Heart left ventricle (tissue), 16 donors: ENCODE measurements at regions not wholly inside any gene's neighbourhood (a gene's known extent, or its start where the extent isn't known, plus 50 kb on each side); places are given as distances from the start of the nearest gene placed in this dataset.

ENCODE experiments used
- ATAC-seq, 4 donors: fragments of 200-7000 bp; cut with Tn5 transposase; one replicate each; pipeline ENCODE4 v1.9.1; 2020 to 2022; ENCODE audit warnings: moderate library complexity in 4 of 4, mild to moderate bottlenecking in 3 of 4, moderate number of reproducible peaks in 1 of 4
- DNase-seq, 5 donors: peaks; one replicate each; pipeline ENCODE4 v3.0.0-alpha.2; 2020
- H3K27ac ChIP-seq, 12 donors: fragments of 200-600 bp; sonication (generic) in 4 of 12; one replicate each; pipeline versions ENCODE4 v1.5.0 to v1.8.0; 2016 to 2022; ENCODE audit warnings: mild to moderate bottlenecking in 2 of 12
- H3K27me3 ChIP-seq, 9 donors: fragments of 200-600 bp; sonication (generic) in 2 of 9; one replicate each; pipeline versions ENCODE4 v1.5.1 to v1.8.0; 2016 to 2022; ENCODE audit warnings: mild to moderate bottlenecking in 3 of 9
- H3K36me3 ChIP-seq, 9 donors: fragments of 200-600 bp; sonication (generic) in 2 of 9; one replicate each; pipeline versions ENCODE4 v1.5.0 to v1.8.0; 2018 to 2022; ENCODE audit warnings: mild to moderate bottlenecking in 2 of 9
- H3K4me1 ChIP-seq, 12 donors: fragments of 200-600 bp; sonication (generic) in 4 of 12; one replicate each; pipeline versions ENCODE4 v1.5.0 to v1.8.0; 2016 to 2022; ENCODE audit warnings: mild to moderate bottlenecking in 3 of 12
- H3K4me3 ChIP-seq, 12 donors: fragments of 200-600 bp; sonication (generic) in 4 of 12; one replicate each; pipeline versions ENCODE4 v1.5.0 to v1.8.0; 2017 to 2022; ENCODE audit warnings: mild to moderate bottlenecking in 9 of 12, moderate library complexity in 4 of 12
- H3K9me3 ChIP-seq, 12 donors: fragments of 200-600 bp; sonication (generic) in 4 of 12; one replicate each; pipeline versions ENCODE4 v1.5.0 to v1.8.0; 2016 to 2022; ENCODE audit warnings: mild to moderate bottlenecking in 1 of 12
- POLR2A ChIP-seq, 2 donors: fragments of 450-650 bp; IDR thresholded peaks; one replicate each; pipeline ENCODE4 v1.6.1; 2017; ENCODE audit warnings: antibody characterized with exemption in 2 of 2, mild to moderate bottlenecking in 2 of 2, moderate library complexity in 2 of 2
- WGBS, 4 donors: extraction: QIAGEN DNeasy Blood & Tissue Kit in 2 of 4; methylation state at CpG; one replicate each; pipeline versions ENCODE4 v1.1.5 to v1.1.7; 2013 to 2018; 5-methylcytosine and 5-hydroxymethylcytosine counted together
- intact Hi-C, 10 donors: fragments of 100-400 bp; cut with DNase I; formaldehyde crosslinking; loops; one replicate each; pipeline versions ENCODE4 v1.11.1 to v1.14.2; 2022
- TF ChIP-seq, protein P1 (sequence below), 12 donors: fragments of 200-600 bp; sonication (generic) in 4 of 12; IDR thresholded peaks; one replicate each; pipeline versions ENCODE4 v1.5.0 to v1.8.0; 2018 to 2022; ENCODE audit warnings: antibody characterized with exemption in 12 of 12, mild to moderate bottlenecking in 5 of 12
- donor health status: ischemic (EF 13 %, LVEDD 7.1; RV severe dilation, severe dysfunction).
- donor health status: healthy with polysubstance abuse.
- donor health status: DM: no; HTN: yes; CAD: no.
- donor health status: DM: no; HTN: no; CAD: no.
- donor health status: ischemic (EF 25% LVEDD 6.9; RV normal size, moderate dysfunction).
- donor health status: ischemic (EF 25% LVEDD 5.7; RV mildly dilated, moderate dysfunction).
- donor health status: healthy.
- donor health status: DM: yes; HTN: yes; CAD: no.
- donor health status: ischemic (EF 35%, LVEDD 5.7; RV mildly dilated, moderate dysfunction).
- donor health status: nonischemic (EF 11% LVEDD 7.7; RV severe dilation, severe dysfunction).
- donor health status: DM: yes; HTN: yes; CAD: no.
- donor health status: PGD.
- donor health status: ischemic (EF 29% LVEDD 5.4; RV normal size, mild dysfunction).
- donor health status: nonischemic (EF 23%, LVEDD 6.1; RV moderate dilation, normal function).

DNA sequence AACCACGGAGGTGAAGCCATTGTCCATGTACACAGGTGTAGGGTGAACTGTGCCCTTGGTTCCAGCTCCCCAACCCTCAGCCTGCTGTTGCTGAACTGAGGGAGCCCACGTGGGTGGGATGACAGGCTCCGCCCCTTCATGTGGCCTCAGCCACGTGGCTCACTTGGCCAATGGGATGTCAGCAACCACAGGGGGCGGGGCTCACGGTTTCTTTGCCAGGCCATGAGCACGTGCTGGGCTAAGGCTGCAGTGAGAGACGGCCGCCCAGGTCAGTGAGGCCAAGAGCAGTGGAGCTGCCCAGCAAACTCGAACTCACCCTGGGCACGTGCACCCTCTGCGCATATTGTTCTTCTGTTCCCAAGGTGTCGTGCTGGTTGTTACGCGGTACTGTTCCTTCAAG is 282.6 kb downstream of the IRF8 start:
- no peak for TF ChIP-seq POLR2A (IDR thresholded peaks at IDR 0.05)
- TF ChIP-seq, protein P1, sequence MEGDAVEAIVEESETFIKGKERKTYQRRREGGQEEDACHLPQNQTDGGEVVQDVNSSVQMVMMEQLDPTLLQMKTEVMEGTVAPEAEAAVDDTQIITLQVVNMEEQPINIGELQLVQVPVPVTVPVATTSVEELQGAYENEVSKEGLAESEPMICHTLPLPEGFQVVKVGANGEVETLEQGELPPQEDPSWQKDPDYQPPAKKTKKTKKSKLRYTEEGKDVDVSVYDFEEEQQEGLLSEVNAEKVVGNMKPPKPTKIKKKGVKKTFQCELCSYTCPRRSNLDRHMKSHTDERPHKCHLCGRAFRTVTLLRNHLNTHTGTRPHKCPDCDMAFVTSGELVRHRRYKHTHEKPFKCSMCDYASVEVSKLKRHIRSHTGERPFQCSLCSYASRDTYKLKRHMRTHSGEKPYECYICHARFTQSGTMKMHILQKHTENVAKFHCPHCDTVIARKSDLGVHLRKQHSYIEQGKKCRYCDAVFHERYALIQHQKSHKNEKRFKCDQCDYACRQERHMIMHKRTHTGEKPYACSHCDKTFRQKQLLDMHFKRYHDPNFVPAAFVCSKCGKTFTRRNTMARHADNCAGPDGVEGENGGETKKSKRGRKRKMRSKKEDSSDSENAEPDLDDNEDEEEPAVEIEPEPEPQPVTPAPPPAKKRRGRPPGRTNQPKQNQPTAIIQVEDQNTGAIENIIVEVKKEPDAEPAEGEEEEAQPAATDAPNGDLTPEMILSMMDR (IDR thresholded peaks at IDR 0.05) = no peak
- no peak for ATAC-seq
- 85 to 94% (median 88%) methylated on average over 11 to 15 of the region's 15 CpGs for WGBS, 4 donors

DNA sequence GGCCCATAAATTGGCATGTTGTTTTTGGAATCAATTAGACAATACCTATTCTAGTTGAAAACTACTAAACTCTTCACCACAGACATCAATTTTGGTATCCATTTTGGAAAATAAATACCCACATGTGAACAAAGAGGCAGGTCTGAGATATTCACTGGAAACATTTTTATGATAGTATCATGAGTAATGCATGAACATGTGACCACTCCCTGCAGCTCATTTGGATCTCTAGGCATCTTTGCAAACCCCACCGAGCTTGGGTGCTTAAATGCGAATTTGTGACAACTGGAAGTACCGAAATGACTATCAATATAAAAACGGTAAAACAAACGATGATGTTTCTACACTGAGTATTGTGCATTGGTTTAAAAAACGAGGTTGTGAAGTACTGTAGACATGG is 285.2 kb downstream of the IRF8 start:
- ATAC-seq (no peak), DNase-seq (no peak)
- H3K27ac ChIP-seq = no peak overlapping the region
- no peaks in the 10 kb centered on the region for H3K36me3 ChIP-seq
- no peak for TF ChIP-seq POLR2A (IDR thresholded peaks at IDR 0.05)
- TF ChIP-seq, protein P1 (IDR thresholded peaks at IDR 0.05) = no peak
- no peak overlapping the region for H3K4me3 ChIP-seq
- H3K27me3 ChIP-seq = peaks cover 0 to 17% (median 3%) of the 10 kb centered on the region in 9 donors
- intact Hi-C loops = no loop called here
- H3K9me3 ChIP-seq = no peaks in the 10 kb centered on the region
- H3K4me1 ChIP-seq = no peaks in the 10 kb centered on the region
- WGBS, 4 donors = 81 to 88% (median 85%) methylated on average over 6 of the region's 6 CpGs

More for the DNA sequence above, 282.6 kb downstream of the IRF8 start:
- Histone ChIP-seq H3K27me3 (peaks cover 0 to 12% (median 0%) of the 10 kb centered on the region in 9 donors), H3K4me3 (no peak overlapping the region), H3K36me3 (no peaks in the 10 kb centered on the region), H3K27ac (no peak overlapping the region), H3K9me3 (peaks cover 0 to 9% (median 0%) of the 10 kb centered on the region in 12 donors), H3K4me1 (no peaks in the 10 kb centered on the region)
- DNase-seq = no peak
- intact Hi-C loops = no loop called here

DNA sequence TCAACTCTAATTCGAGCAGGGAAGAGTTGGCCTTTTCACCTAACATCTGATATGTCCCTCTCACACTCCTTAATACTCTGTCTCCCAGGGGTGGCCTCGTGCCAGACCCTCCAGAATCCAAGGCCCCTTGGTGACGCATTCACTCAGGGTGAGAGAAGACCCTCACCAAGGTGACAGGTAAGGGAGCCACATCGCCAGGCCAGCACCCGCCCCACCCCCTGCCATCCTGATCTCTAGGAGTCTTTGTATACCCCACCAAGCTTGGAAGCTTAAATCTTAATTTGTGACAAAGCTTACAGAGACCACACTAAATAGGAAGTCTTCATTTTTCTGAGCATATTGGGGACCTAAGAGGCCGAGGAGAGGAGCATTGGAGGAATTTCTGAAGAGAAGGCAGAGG is 286.1 kb downstream of the IRF8 start:
- no peak overlapping the region for H3K4me3 ChIP-seq
- H3K27me3 ChIP-seq = peaks cover 0 to 23% (median 3%) of the 10 kb centered on the region in 9 donors
- DNase-seq = no peak
- TF ChIP-seq, protein P1 (IDR thresholded peaks at IDR 0.05) = no peak
- TF ChIP-seq POLR2A (IDR thresholded peaks at IDR 0.05) = no peak
- no peak overlapping the region for H3K27ac ChIP-seq
- ATAC-seq = no peak
- no peaks in the 10 kb centered on the region for H3K9me3 ChIP-seq
- intact Hi-C loops = no loop called here
- no peaks in the 10 kb centered on the region for H3K36me3 ChIP-seq
- WGBS, 4 donors = 70 to 77% (median 72%) methylated on average over 6 of the region's 6 CpGs
- H3K4me1 ChIP-seq = no peaks in the 10 kb centered on the region

DNA sequence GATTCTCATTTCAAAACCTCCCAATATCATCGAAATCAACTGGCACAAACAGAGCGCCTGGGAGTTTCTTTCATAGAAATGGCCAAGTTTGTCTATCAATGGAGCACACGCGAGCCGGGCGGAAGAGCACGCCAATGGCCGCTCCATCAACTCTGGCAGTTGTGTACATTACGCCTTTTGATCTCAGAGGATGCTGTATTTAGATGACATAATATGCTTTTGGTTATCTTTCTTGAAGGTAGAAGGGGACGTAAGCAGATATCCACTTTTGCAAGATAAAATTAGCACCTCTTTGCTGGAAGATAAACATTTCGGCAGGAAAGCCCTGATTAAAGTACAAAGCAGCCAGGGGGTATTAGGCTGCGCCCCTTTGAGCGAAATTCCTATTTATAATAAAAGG is 287.4 kb downstream of the IRF8 start:
- Histone ChIP-seq H3K27ac (no peak overlapping the region), H3K4me1 (no peaks in the 10 kb centered on the region), H3K4me3 (no peak overlapping the region), H3K36me3 (no peaks in the 10 kb centered on the region), H3K27me3 (peaks cover 0 to 33% (median 8%) of the 10 kb centered on the region in 9 donors), H3K9me3 (no peaks in the 10 kb centered on the region)
- WGBS, 4 donors = 73 to 83% (median 76%) methylated on average over 13 of the region's 13 CpGs
- TF ChIP-seq, protein P1 (IDR thresholded peaks at IDR 0.05) = no peak
- TF ChIP-seq POLR2A (IDR thresholded peaks at IDR 0.05) = no peak
- ATAC-seq = no peak
- DNase-seq = no peak
- intact Hi-C loops = no loop called here
